COR-L47 (cell line): ENCODE measurements at regions not wholly inside any gene's neighbourhood (a gene's known extent, or its start where the extent isn't known, plus 50 kb on each side); places are given as distances from the start of the nearest gene placed in this dataset.
"Not testable (repeated sequence)": the region's sequence is repeated elsewhere in the genome, so short reads cannot be mapped to it uniquely, and the experiment has no call there.

Experiments
- DNase-seq: peaks from one replicate; lab custom pipeline; 2025; lab: John Stamatoyannopoulos, UW

- DNase-seq: no peak
Measured at GRCh38 chr15:77909182-77909940, 168.2 kb downstream of the TBC1D2B start.

DNA sequence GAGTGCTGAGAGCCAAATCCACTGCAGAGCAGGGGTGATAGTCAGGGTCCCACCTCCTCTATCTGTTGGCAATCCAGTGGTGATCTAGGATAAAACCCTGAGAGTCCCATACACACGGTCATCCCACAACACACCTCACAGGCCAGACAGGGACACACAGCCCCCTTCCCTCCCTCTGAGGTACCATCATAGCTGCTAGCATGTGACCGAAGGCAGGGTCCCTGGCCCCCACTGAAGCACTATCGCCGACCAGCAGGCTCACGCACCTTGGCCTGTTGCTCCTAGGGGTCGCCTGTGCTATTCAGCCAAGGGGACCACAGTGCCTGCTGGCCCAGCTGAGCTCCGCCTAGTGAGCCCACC, 168.8 kb downstream of the TBC1D2B start:
- DNase-seq: not testable (repeated sequence)

GRCh38 chr15:77907824-77908751, 169.4 kb downstream of the TBC1D2B start:
- DNase-seq: no peak

DNA sequence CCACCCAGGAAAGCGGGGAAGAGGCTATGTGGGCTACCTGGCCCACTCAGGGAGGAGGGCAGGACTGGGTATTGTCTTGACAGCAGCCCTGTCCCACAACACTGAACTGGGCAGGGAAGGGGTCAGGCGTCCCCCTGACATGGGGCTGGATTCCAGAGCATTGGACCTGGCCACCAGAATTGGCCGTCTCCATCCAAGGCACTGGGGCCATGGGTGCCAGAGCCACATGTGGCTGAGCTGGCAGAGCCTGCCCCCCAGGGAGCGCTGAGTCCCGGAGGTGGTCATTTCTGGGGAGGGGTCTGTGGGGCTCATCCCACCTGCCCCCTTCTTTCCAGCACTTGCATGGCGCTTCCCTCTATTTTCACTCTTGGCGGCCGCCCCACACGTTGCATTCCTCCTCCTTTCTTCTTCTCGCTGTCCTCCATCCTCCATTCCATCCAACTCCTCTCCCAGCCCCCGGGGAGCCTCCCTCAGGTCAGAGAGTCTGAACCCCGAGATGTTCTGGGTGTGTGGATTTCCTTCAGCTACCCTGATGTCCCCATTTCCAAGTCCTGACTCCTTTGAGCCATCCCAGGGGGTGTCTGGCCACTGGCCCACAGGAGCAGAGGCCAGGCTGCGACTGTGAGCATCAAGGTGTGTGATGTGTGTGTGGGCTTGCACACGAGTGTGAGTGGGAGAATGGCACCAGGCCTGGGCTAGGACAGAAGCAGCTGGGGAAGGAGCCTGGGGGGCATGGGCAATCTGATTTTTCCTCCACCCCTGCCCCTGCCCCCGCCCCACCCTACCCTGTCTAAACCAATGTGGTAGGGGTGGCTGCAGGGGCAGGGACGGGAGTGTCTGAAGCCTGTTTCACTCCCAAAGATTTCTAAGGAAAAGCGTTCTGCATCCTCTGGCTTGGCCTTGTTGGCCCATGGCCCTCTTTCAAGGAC, 171.2 kb downstream of the TBC1D2B start:
- not testable (repeated sequence) for DNase-seq

GRCh38 chr15:77905301-77905920, 172.1 kb downstream of the TBC1D2B start:
- no peak for DNase-seq

GRCh38 chr15:77904901-77905300, 172.6 kb downstream of the TBC1D2B start:
- no peak for DNase-seq

DNA sequence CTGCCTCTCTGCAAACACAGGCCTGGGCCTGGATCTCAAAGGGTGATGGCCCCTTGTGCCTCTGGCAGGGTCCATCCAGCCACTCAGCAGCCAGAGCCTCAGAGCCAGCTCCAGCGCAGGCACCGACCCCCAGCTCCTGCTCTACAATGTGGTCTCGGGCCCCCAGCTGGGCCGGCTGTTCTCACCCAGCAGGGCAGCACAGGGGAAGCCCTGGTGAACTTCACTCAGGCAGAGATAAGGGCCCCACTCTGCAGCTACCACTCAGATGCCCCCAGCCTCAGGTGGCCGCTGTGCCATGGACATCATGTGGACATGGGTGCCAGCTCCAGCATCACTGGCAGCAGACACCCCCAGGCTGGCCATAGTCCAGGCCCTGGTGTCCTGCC, 173.1 kb downstream of the TBC1D2B start:
- no peak for DNase-seq

GRCh38 chr15:77903761-77904435, 173.6 kb downstream of the TBC1D2B start:
- not testable (repeated sequence) for DNase-seq

DNA sequence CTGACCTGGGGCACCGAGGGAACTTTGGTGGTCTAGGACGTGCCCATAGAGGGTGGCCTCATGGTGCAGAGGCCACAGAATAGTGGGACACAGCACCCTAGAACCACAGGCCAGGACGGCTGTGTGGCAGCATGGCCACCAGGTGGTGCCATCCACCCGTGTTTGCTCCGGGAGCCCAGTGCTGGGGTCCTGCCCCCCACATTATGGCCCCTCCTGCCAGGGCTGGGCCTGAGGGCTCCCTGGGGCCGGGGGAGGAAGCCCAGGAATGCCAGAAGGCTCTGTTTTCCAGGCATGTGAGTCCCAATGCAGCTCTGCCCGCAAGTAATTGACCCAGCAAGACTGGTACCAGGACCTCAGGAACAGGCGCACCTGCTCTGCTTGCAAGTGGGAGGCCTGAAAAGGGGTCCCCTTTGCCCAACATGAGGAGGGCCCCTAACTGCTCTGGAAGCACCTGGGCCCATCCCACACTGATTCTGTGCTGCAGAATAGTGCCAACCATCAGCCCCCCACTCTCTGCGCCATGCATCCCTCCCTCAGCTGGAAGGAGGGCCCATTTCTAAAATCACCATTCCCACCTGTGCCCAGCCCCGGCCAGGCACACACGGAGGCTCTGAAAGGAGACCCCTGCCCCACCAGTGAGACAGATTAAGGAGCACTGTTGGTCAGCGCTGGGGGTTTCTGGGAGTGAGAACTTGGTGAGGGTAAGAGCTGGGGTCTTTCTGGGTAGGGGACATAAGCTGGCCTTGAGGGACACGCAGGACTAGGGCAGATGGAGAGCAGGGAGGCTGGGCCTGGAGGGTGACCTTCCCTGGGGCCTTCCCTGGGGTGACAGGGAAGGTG, 174.4 kb downstream of the TBC1D2B start:
- not testable (repeated sequence) for DNase-seq

GRCh38 chr15:77901921-77902750, 175.4 kb downstream of the TBC1D2B start:
- no peak for DNase-seq

GRCh38 chr15:77901251-77901881, 176.1 kb downstream of the TBC1D2B start:
- no peak for DNase-seq

- DNase-seq: not testable (repeated sequence)
Measured at GRCh38 chr15:77900331-77900963, 177.1 kb downstream of the TBC1D2B start.

DNA sequence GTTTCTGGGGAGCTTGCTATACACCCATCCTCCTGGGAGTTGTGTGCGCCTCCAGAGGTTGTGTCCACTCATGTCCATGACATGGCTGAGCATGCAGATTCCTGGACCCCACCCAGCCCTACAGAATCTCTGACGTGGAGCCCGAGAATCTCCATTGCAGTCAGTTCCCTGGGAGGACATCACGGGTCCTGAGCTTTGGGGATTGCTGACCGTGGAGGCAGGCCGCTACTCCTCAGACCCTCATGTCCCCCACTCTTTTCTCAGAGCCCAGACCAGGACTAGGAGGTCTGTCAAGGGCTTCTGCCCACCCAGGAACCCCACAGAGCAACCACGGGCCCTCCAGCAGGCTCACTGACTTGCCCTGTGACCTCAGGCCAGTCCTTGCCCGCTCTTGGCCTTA, 177.7 kb downstream of the TBC1D2B start:
- not testable (repeated sequence) for DNase-seq

DNA sequence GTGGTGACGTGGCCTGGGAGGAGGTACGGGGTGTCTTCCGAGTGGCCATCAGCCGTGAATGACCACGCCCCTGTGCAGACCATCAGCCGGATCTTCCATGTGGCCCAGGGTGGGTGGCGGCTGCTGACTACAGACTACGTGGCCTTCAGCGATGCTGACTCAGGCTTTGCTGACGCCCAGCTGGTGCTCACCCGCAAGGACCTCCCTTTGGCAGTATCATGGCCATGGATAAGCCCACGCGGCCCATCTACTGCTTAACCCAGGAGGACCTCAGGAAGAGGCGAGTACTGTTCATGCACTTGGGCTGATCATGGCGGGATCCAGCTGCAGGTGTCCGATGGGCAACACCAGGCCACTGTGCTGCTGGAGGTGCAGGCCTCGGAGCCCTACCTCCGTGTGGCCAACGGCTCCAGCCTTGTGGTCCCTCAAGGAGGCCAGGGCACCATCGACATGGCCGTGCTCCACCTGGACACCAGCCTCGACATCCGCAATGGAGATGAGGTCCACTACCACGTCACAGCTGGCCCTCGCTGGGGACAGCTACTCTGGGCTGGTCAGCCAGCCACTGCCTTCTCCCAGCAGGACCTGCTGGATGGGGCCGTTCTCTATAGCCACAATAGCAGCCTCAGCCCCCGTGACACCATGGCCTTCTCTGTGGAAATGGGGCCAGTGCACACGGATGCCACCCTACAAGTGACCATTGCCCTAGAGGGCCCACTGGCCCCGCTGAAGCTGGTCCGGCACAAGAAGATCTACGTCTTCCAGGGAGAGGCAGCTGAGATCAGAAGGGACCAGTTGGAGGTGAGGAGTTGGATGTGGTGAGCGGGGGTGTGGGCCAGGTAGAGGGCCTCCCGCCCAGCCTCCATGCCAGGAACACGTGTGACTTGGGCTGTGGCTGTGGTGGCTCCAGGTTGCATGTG, 178.4 kb downstream of the TBC1D2B start:
- no peak for DNase-seq

DNA sequence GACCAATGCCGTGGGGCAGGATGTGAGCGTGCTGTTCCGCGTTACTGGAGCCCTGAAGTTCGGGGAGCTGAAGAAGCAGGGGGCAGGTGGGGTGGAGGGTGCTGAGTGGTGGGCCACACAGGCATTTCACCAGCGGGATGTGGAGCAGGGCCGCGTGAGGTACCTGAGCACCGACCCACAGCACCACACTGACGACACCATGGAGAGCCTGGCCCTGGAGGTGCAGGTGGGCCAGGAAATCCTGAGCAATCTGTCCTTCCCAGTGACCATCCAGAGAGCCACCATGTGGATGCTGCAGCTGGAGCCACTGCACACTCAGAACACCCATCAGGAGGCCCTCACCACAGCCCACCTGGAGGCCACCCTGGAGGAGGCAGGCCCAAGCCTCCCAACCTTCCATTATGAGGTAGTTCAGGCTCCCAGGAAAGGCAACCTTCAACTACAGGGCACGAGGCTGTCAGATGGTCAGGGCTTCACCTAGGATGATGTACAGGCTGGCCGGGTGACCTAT, 179.6 kb downstream of the TBC1D2B start:
- no peak for DNase-seq

- DNase-seq: not testable (repeated sequence)
Measured at GRCh38 chr15:77897113-77897895, 180.2 kb downstream of the TBC1D2B start.
